Fibroblast of lung (primary cell): ENCODE measurements at regions not wholly inside any gene's neighbourhood (a gene's known extent, or its start where the extent isn't known, plus 50 kb on each side); places are given as distances from the start of the nearest gene placed in this dataset.

ENCODE experiments used
- DNase-seq, 2 donors: peaks; one replicate each; pipeline versions ENCODE4 v3.0.0 to v3.0.0-alpha.2; 2010; ENCODE audit warnings: low read depth in 2 of 2
- H2AFZ ChIP-seq: 2 replicates; pipeline ENCODE4 v1.5.1; 2012; ENCODE audit warnings: low read length, control low read depth, inconsistent platforms
- H3K27ac ChIP-seq: 2 replicates; pipeline ENCODE4 v1.5.1; 2011; ENCODE audit warnings: low read length, control low read depth; ENCODE audit not compliant: insufficient read depth
- H3K27me3 ChIP-seq: 2 replicates; pipeline ENCODE4 v1.5.1; 2011; ENCODE audit warnings: mild to moderate bottlenecking, low read length; ENCODE audit not compliant: control insufficient read depth, insufficient read depth
- H3K36me3 ChIP-seq: 2 replicates; pipeline ENCODE4 v1.5.1; 2011; ENCODE audit warnings: low read length; ENCODE audit not compliant: control insufficient read depth, insufficient read depth
- H3K4me1 ChIP-seq: 2 replicates; pipeline ENCODE4 v1.5.1; 2011; ENCODE audit warnings: low read length; ENCODE audit not compliant: control insufficient read depth, insufficient read depth; ENCODE audit errors: extremely low read depth
- H3K4me2 ChIP-seq: 2 replicates; pipeline ENCODE4 v1.5.1; 2011; ENCODE audit warnings: low read length, control low read depth; ENCODE audit not compliant: insufficient read depth; ENCODE audit errors: extremely low read depth
- H3K4me3 ChIP-seq, 4 experiments: fragments of 200-600 bp in 1 of 4; sonication (generic) in 1 of 4; replicated peaks in 1 of 4; 2 replicates each; pipeline ENCODE4 v1.5.1; 2011 to 2016; ENCODE audit warnings: low read length in 4 of 4, low read depth in 3 of 4, mild to moderate bottlenecking in 3 of 4, control low read depth in 2 of 4, inconsistent platforms in 1 of 4, mixed read lengths in 1 of 4; ENCODE audit not compliant: insufficient read depth in 1 of 4; ENCODE audit errors: control extremely low read depth in 1 of 4
- H3K79me2 ChIP-seq: 2 replicates; pipeline ENCODE4 v1.5.1; 2012; ENCODE audit warnings: mild to moderate bottlenecking, low read length, inconsistent platforms; ENCODE audit not compliant: control insufficient read depth, insufficient read depth
- H3K9ac ChIP-seq: 2 replicates; pipeline ENCODE4 v1.5.1; 2011; ENCODE audit warnings: mild to moderate bottlenecking, low read length, control low read depth; ENCODE audit not compliant: insufficient read depth
- H3K9me3 ChIP-seq: 2 replicates; pipeline ENCODE4 v1.5.1; 2012; ENCODE audit warnings: low read depth, low read length; ENCODE audit not compliant: control insufficient read depth, insufficient read depth
- H4K20me1 ChIP-seq: 2 replicates; pipeline ENCODE4 v1.5.1; 2011; ENCODE audit warnings: low read length; ENCODE audit not compliant: control insufficient read depth, insufficient read depth; ENCODE audit errors: extremely low read depth
- EZH2 ChIP-seq: IDR thresholded peaks from 2 replicates; pipeline ENCODE4 v1.5.1; 2012; ENCODE audit warnings: low read length, control low read depth, mild to moderate bottlenecking; ENCODE audit errors: missing control alignments
- TF ChIP-seq, protein P1 (sequence below), 2 donors: IDR thresholded peaks in 1 of 2; conservative IDR thresholded peaks in 1 of 2; 1 replicate in 1 of 2; 2 replicates in 1 of 2; pipeline ENCODE4 v1.5.1; 2011 to 2012; ENCODE audit warnings: low read length in 2 of 2, control low read depth in 1 of 2, inconsistent platforms in 1 of 2, low read depth in 1 of 2, mild to moderate bottlenecking in 1 of 2

DNA sequence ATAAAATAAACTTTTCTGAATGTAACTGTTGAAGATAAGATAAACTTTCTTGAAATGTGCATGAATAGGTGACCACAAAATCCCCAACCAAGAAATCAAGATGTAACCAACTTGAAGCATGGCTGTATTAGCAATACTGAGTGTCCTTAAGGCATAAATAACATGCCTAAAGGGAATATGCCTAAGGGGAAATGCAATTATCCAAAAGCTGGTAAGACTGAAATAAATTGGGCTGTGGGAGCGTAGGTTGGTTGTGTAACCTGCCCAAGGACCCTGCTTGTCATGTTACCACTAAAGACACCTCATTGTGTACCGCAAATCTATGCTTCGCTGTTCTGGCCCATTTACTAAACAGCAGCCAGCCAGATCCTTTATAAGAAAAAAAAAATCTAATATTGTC lies 200.8 kb upstream of the PDE10A start:
- H2AFZ ChIP-seq: no peak overlapping the region
- H3K79me2 ChIP-seq: no peaks in the 10 kb centered on the region
- no peak overlapping the region for H3K9ac ChIP-seq
- H4K20me1 ChIP-seq: no peaks in the 10 kb centered on the region
- H3K4me1 ChIP-seq: no peaks in the 10 kb centered on the region
- H3K4me3 ChIP-seq: no peak overlapping the region
- H3K9me3 ChIP-seq: no peaks in the 10 kb centered on the region
- peak in 1 of 2 donors; percentile 6 for DNase-seq
- no peak overlapping the region for H3K4me2 ChIP-seq
- H3K27ac ChIP-seq: no peak overlapping the region
- TF ChIP-seq, protein P1, sequence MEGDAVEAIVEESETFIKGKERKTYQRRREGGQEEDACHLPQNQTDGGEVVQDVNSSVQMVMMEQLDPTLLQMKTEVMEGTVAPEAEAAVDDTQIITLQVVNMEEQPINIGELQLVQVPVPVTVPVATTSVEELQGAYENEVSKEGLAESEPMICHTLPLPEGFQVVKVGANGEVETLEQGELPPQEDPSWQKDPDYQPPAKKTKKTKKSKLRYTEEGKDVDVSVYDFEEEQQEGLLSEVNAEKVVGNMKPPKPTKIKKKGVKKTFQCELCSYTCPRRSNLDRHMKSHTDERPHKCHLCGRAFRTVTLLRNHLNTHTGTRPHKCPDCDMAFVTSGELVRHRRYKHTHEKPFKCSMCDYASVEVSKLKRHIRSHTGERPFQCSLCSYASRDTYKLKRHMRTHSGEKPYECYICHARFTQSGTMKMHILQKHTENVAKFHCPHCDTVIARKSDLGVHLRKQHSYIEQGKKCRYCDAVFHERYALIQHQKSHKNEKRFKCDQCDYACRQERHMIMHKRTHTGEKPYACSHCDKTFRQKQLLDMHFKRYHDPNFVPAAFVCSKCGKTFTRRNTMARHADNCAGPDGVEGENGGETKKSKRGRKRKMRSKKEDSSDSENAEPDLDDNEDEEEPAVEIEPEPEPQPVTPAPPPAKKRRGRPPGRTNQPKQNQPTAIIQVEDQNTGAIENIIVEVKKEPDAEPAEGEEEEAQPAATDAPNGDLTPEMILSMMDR (conservative IDR thresholded peaks at IDR 0.05 in 1 of 2, IDR thresholded peaks at IDR 0.05 in 1 of 2; ENCODE audit: low read depth in 1 of 2, low read length in 2 of 2): no peak
- no peak for TF ChIP-seq EZH2
- H3K36me3 ChIP-seq: no peaks in the 10 kb centered on the region
- no peaks in the 10 kb centered on the region for H3K27me3 ChIP-seq

DNA sequence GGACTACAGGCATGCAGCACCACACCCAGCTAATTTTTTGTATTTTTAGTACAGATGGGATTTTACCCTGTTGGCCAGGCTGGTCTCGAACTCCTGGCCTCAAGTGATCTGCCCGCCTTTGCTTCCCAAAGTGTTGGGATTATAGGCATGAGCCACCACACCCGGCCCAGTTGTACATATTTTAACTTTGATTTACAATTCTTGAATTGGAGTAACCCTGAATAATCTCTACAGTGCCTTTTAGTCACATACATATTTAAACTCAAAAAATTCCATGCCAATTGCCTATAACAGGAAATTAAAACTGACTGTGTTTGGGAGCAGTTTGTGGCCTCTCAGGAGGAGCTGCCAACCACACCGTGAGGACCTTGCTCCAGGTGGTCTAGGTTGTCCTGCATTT lies 199.8 kb upstream of the PDE10A start:
- H3K4me2 ChIP-seq: no peak overlapping the region

DNA sequence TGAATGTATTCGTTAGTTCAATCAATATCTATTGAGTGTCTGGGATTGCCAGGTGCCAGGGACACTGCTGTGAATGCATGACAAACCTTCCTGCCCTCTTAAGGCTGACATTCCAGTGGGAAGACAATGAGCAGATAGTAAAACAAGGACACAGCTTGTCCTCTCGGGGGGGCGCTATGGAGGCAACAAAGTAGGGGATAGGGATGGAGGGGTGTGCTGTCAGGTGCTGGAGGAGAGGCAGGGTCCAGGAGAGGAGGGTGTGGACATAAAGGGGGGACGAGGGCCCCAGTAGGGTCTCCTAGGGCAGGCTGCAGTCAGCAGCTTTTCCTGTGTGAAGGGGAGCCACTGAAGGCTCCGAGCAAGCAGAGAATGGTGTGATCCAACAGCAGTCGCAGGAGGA lies 198.2 kb upstream of the PDE10A start:
- Histone ChIP-seq H3K79me2 (no peaks in the 10 kb centered on the region), H4K20me1 (no peaks in the 10 kb centered on the region), H3K27ac (no peak overlapping the region), H3K9me3 (no peaks in the 10 kb centered on the region), H3K4me3 (no peak overlapping the region), H2AFZ (no peak overlapping the region), H3K4me2 (no peak overlapping the region), H3K27me3 (no peaks in the 10 kb centered on the region), H3K36me3 (no peaks in the 10 kb centered on the region), H3K9ac (no peak overlapping the region), H3K4me1 (no peaks in the 10 kb centered on the region)
- DNase-seq: no peak
- TF ChIP-seq, protein P1 (conservative IDR thresholded peaks at IDR 0.05 in 1 of 2, IDR thresholded peaks at IDR 0.05 in 1 of 2; ENCODE audit: low read depth in 1 of 2, low read length in 2 of 2): no peak
- TF ChIP-seq EZH2: no peak

More for the DNA sequence above, 199.8 kb upstream of the PDE10A start:
- Histone ChIP-seq H3K4me3 (no peak overlapping the region), H2AFZ (no peak overlapping the region), H3K79me2 (no peaks in the 10 kb centered on the region), H3K9ac (no peak overlapping the region), H3K36me3 (no peaks in the 10 kb centered on the region), H3K9me3 (no peaks in the 10 kb centered on the region), H3K27ac (no peak overlapping the region), H3K27me3 (no peaks in the 10 kb centered on the region), H4K20me1 (no peaks in the 10 kb centered on the region), H3K4me1 (no peaks in the 10 kb centered on the region)
- DNase-seq: no peak
- TF ChIP-seq EZH2: no peak
- TF ChIP-seq, protein P1 (conservative IDR thresholded peaks at IDR 0.05 in 1 of 2, IDR thresholded peaks at IDR 0.05 in 1 of 2; ENCODE audit: low read depth in 1 of 2, low read length in 2 of 2): no peak
